PC-3 (cell line): ENCODE measurements at regions not wholly inside any gene's neighbourhood (a gene's known extent, or its start where the extent isn't known, plus 50 kb on each side); places are given as distances from the start of the nearest gene placed in this dataset.

Experiments used
- EZH2 ChIP-seq: fragments of 300-600 bp; sonication (generic); IDR thresholded peaks from one replicate; pipeline ENCODE4 v1.6.1; 2017; ENCODE audit warnings: antibody characterized with exemption, mild to moderate bottlenecking, low read length; ENCODE audit not compliant: unreplicated experiment
- TF ChIP-seq, protein P1 (sequence below): fragments of 300-600 bp; sonication (generic); conservative IDR thresholded peaks from 2 replicates; pipeline ENCODE4 v1.5.1; 2017; ENCODE audit warnings: antibody characterized with exemption, low read depth, mild to moderate bottlenecking, low read length

DNA sequence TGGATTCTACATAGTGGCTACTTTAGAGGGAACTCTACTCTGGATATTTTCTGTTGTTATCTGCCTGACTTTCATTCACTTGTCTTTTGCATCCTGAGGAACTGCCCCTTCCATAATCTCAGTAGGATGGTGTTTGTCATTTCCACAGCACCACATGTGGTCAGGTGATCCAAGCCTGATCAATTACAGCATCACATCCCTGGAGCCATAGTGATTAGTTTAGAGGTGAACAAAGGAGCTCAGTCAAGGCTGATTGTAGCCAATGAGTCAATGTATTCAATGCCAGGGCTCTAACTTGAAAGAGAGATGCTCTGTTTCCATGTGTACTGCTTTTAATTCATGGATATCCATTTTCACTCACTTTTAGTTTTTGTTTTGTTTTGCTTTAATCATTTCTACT is 478.7 kb upstream of the ADAMTS9 start:
- no peak for TF ChIP-seq EZH2
- TF ChIP-seq, protein P1, sequence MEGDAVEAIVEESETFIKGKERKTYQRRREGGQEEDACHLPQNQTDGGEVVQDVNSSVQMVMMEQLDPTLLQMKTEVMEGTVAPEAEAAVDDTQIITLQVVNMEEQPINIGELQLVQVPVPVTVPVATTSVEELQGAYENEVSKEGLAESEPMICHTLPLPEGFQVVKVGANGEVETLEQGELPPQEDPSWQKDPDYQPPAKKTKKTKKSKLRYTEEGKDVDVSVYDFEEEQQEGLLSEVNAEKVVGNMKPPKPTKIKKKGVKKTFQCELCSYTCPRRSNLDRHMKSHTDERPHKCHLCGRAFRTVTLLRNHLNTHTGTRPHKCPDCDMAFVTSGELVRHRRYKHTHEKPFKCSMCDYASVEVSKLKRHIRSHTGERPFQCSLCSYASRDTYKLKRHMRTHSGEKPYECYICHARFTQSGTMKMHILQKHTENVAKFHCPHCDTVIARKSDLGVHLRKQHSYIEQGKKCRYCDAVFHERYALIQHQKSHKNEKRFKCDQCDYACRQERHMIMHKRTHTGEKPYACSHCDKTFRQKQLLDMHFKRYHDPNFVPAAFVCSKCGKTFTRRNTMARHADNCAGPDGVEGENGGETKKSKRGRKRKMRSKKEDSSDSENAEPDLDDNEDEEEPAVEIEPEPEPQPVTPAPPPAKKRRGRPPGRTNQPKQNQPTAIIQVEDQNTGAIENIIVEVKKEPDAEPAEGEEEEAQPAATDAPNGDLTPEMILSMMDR, result no peak
